Mesothelial cell of epicardium (in vitro differentiated cells): ENCODE measurements at regions not wholly inside any gene's neighbourhood (a gene's known extent, or its start where the extent isn't known, plus 50 kb on each side); places are given as distances from the start of the nearest gene placed in this dataset.

Experiments
- DNase-seq, 2 experiments: peaks; one replicate each; pipeline ENCODE4 v3.0.0; 2021; ENCODE audit warnings: low spot score in 2 of 2; ENCODE audit not compliant: unreplicated experiment in 2 of 2
- H3K27ac Mint-ChIP-seq: 2 replicates; pipeline ENCODE4 v1.8.0; 2021; ENCODE audit warnings: mixed read lengths
- H3K27me3 Mint-ChIP-seq: 2 replicates; pipeline ENCODE4 v1.8.0; 2021; ENCODE audit warnings: low read depth, mixed read lengths
- H3K36me3 Mint-ChIP-seq: 2 replicates; pipeline ENCODE4 v1.8.0; 2021; ENCODE audit warnings: mixed read lengths
- H3K4me1 Mint-ChIP-seq: 2 replicates; pipeline ENCODE4 v1.8.0; 2021; ENCODE audit warnings: mixed read lengths
- H3K4me3 Mint-ChIP-seq: 2 replicates; pipeline ENCODE4 v1.8.0; 2021; ENCODE audit warnings: mild to moderate bottlenecking, moderate library complexity, mixed read lengths
- H3K9me3 Mint-ChIP-seq: 2 replicates; pipeline ENCODE4 v1.8.0; 2021; ENCODE audit warnings: mixed read lengths
- CTCF ChIP-seq: fragments of 200-600 bp; sonication (generic); IDR thresholded peaks from one replicate; pipeline ENCODE4 v1.5.0; 2021; ENCODE audit warnings: antibody characterized with exemption; ENCODE audit not compliant: unreplicated experiment

- Mint-ChIP-seq H3K4me1 (no peaks in the 10 kb centered on the region), H3K36me3 (no peaks in the 10 kb centered on the region), H3K9me3 (no peaks in the 10 kb centered on the region), H3K27ac (no peak overlapping the region), H3K4me3 (no peak overlapping the region), H3K27me3 (no peaks in the 10 kb centered on the region)
- DNase-seq: no peak
- TF ChIP-seq CTCF: no peak
Observed at GRCh38 chr7:81606078-81606863, 163.6 kb downstream of the HGF start.

- DNase-seq: no peak
- H3K36me3 Mint-ChIP-seq: no peaks in the 10 kb centered on the region
- no peaks in the 10 kb centered on the region for H3K27me3 Mint-ChIP-seq
- peaks cover under 1% of the 10 kb centered on the region for H3K9me3 Mint-ChIP-seq
- no peak overlapping the region for H3K27ac Mint-ChIP-seq
- no peak for TF ChIP-seq CTCF
- no peaks in the 10 kb centered on the region for H3K4me1 Mint-ChIP-seq
- H3K4me3 Mint-ChIP-seq: no peak overlapping the region
Observed at GRCh38 chr7:81605493-81605892, 164.4 kb downstream of the HGF start.

GRCh38 chr7:81604808-81605174, 165.1 kb downstream of the HGF start:
- TF ChIP-seq CTCF: no peak
- no peaks in the 10 kb centered on the region for H3K27me3 Mint-ChIP-seq

GRCh38 chr7:81604075-81604807, 165.6 kb downstream of the HGF start:
- Mint-ChIP-seq H3K9me3 (peaks cover 7% of the 10 kb centered on the region), H3K27me3 (no peaks in the 10 kb centered on the region), H3K27ac (no peak overlapping the region), H3K4me1 (no peaks in the 10 kb centered on the region), H3K36me3 (peaks cover 2% of the 10 kb centered on the region), H3K4me3 (no peak overlapping the region)
- DNase-seq: no peak
- TF ChIP-seq CTCF: no peak

More at GRCh38 chr7:81604808-81605174, 165.1 kb downstream of the HGF start:
- DNase-seq: no peak
- Mint-ChIP-seq H3K9me3 (peaks cover 7% of the 10 kb centered on the region), H3K4me3 (no peak overlapping the region), H3K27ac (no peak overlapping the region), H3K36me3 (peaks cover 2% of the 10 kb centered on the region), H3K4me1 (no peaks in the 10 kb centered on the region)

GRCh38 chr7:81600608-81601007, 169.2 kb downstream of the HGF start:
- H3K27me3 Mint-ChIP-seq: no peaks in the 10 kb centered on the region
- H3K4me1 Mint-ChIP-seq: no peaks in the 10 kb centered on the region
- H3K9me3 Mint-ChIP-seq: peaks cover 7% of the 10 kb centered on the region
- no peak for DNase-seq
- no peak overlapping the region for H3K4me3 Mint-ChIP-seq
- H3K36me3 Mint-ChIP-seq: peaks cover 2% of the 10 kb centered on the region
- H3K27ac Mint-ChIP-seq: no peak overlapping the region
- no peak for TF ChIP-seq CTCF
